H9 (cell line): ENCODE measurements at regions not wholly inside any gene's neighbourhood (a gene's known extent, or its start where the extent isn't known, plus 50 kb on each side); places are given as distances from the start of the nearest gene placed in this dataset.

Experiments used
- DNase-seq: peaks from one replicate; pipeline ENCODE4 v3.0.0-alpha.2; 2017
- H2AFZ ChIP-seq: one replicate; pipeline ENCODE4 v1.6.1; 2013; ENCODE audit warnings: mild to moderate bottlenecking, low read length, control low read depth, moderate library complexity
- H2AK5ac ChIP-seq: 2 replicates; pipeline ENCODE4 v1.6.1; 2013; ENCODE audit warnings: low read length, control low read depth, mixed read lengths; ENCODE audit not compliant: insufficient read length
- H2BK120ac ChIP-seq: one replicate; pipeline ENCODE4 v1.6.1; 2013; ENCODE audit warnings: low read depth, mild to moderate bottlenecking, low read length, control low read depth, inconsistent platforms; ENCODE audit not compliant: poor library complexity, severe bottlenecking
- H2BK12ac ChIP-seq: 2 replicates; pipeline ENCODE4 v1.6.1; 2013; ENCODE audit warnings: low read length, control low read depth, mixed read lengths, low read depth; ENCODE audit not compliant: insufficient read length
- H2BK15ac ChIP-seq: 2 replicates; pipeline ENCODE4 v1.6.1; 2013; ENCODE audit warnings: low read depth, low read length, control low read depth
- H2BK20ac ChIP-seq: one replicate; pipeline ENCODE4 v1.6.1; 2013; ENCODE audit warnings: low read depth, mild to moderate bottlenecking, low read length, control low read depth, inconsistent platforms; ENCODE audit not compliant: poor library complexity, severe bottlenecking
- H2BK5ac ChIP-seq: 2 replicates; pipeline ENCODE4 v1.6.1; 2013; ENCODE audit warnings: low read length, control low read depth, mixed read lengths; ENCODE audit not compliant: insufficient read length
- H3K14ac ChIP-seq: 2 replicates; pipeline ENCODE4 v1.6.1; 2013; ENCODE audit warnings: low read length, control low read depth; ENCODE audit not compliant: insufficient read depth
- H3K18ac ChIP-seq: 2 replicates; pipeline ENCODE4 v1.6.1; 2013; ENCODE audit warnings: low read depth, mild to moderate bottlenecking, mixed read lengths, low read length, control low read depth; ENCODE audit not compliant: insufficient read length
- H3K23ac ChIP-seq: 2 replicates; pipeline ENCODE4 v1.6.1; 2013; ENCODE audit warnings: low read length, control low read depth, mixed read lengths, low read depth; ENCODE audit not compliant: insufficient read length
- H3K23me2 ChIP-seq: 2 replicates; pipeline ENCODE4 v1.6.1; 2013; ENCODE audit warnings: low read depth, mild to moderate bottlenecking, mixed read lengths, low read length, control low read depth; ENCODE audit not compliant: insufficient read length, poor library complexity, severe bottlenecking
- H3K27ac ChIP-seq: 2 replicates; pipeline ENCODE4 v1.5.1; 2013; ENCODE audit warnings: low read length, control low read depth, mixed read lengths, low read depth; ENCODE audit not compliant: insufficient read length
- H3K27me3 ChIP-seq: 2 replicates; pipeline ENCODE4 v1.6.1; 2013; ENCODE audit warnings: low read length, control low read depth, inconsistent platforms; ENCODE audit not compliant: insufficient read depth
- H3K4ac ChIP-seq: 2 replicates; pipeline ENCODE4 v1.6.1; 2013; ENCODE audit warnings: low read depth, mild to moderate bottlenecking, control low read depth, inconsistent platforms, low read length, moderate library complexity
- H3K4me1 ChIP-seq: 2 replicates; pipeline ENCODE4 v1.6.1; 2013; ENCODE audit warnings: low read length, control low read depth, inconsistent platforms; ENCODE audit not compliant: insufficient read depth
- H3K4me2 ChIP-seq: 2 replicates; pipeline ENCODE4 v1.6.1; 2013; ENCODE audit warnings: low read length, control low read depth, mixed read lengths; ENCODE audit not compliant: insufficient read length, insufficient read depth
- H3K56ac ChIP-seq: 2 replicates; pipeline ENCODE4 v1.6.1; 2013; ENCODE audit warnings: low read depth, mild to moderate bottlenecking, mixed read lengths, low read length, control low read depth; ENCODE audit not compliant: insufficient read length
- H3K79me1 ChIP-seq: 2 replicates; pipeline ENCODE4 v1.6.1; 2013; ENCODE audit warnings: low read depth, mild to moderate bottlenecking, moderate library complexity, low read length, control low read depth, inconsistent platforms; ENCODE audit not compliant: insufficient read depth, poor library complexity, severe bottlenecking
- H3K79me2 ChIP-seq: 2 replicates; pipeline ENCODE4 v1.6.1; 2013; ENCODE audit warnings: low read length, control low read depth, inconsistent platforms; ENCODE audit not compliant: insufficient read depth
- H3K9ac ChIP-seq: 2 replicates; pipeline ENCODE4 v1.6.1; 2013; ENCODE audit warnings: low read length, control low read depth, mixed read lengths; ENCODE audit not compliant: insufficient read length; ENCODE audit errors: extremely low read depth
- H3K9me3 ChIP-seq: one replicate; pipeline ENCODE4 v1.6.1; 2013; ENCODE audit warnings: low read depth, low read length, inconsistent platforms; ENCODE audit not compliant: control insufficient read depth
- H3T11ph ChIP-seq: one replicate; pipeline ENCODE4 v1.6.1; 2013; ENCODE audit warnings: mild to moderate bottlenecking, low read length, control low read depth, inconsistent platforms
- H4K20me1 ChIP-seq: one replicate; pipeline ENCODE4 v1.6.1; 2013; ENCODE audit not compliant: control insufficient read depth, insufficient read length, insufficient read depth
- H4K5ac ChIP-seq: 2 replicates; pipeline ENCODE4 v1.6.1; 2013; ENCODE audit warnings: low read depth, mild to moderate bottlenecking, mixed read lengths, low read length, control low read depth; ENCODE audit not compliant: insufficient read length
- H4K8ac ChIP-seq: replicated peaks from 2 replicates; pipeline ENCODE4 v1.6.1; 2013; ENCODE audit warnings: low read length, control low read depth, mixed read lengths, low read depth; ENCODE audit not compliant: insufficient read length
- H4K91ac ChIP-seq: 2 replicates; pipeline ENCODE4 v1.6.1; 2013; ENCODE audit warnings: low read depth, mild to moderate bottlenecking, moderate library complexity, mixed read lengths, low read length, control low read depth; ENCODE audit not compliant: insufficient read length
- H3K27ac Mint-ChIP-seq, 3 experiments: 2 replicates in 2 of 3; 3 replicates in 1 of 3; pipeline ENCODE4 v1.8.0; 2020 to 2021; ENCODE audit warnings: mixed read lengths in 3 of 3, mild to moderate bottlenecking in 1 of 3, moderate library complexity in 1 of 3
- H3K27me3 Mint-ChIP-seq: 2 replicates; pipeline ENCODE4 v1.8.0; 2021; ENCODE audit warnings: low read depth, mild to moderate bottlenecking, moderate library complexity, mixed read lengths
- H3K36me3 Mint-ChIP-seq, 3 experiments: 2 replicates in 2 of 3; 3 replicates in 1 of 3; pipeline ENCODE4 v1.8.0; 2020 to 2021; ENCODE audit warnings: low read depth in 3 of 3, mixed read lengths in 3 of 3; ENCODE audit not compliant: insufficient read depth in 1 of 3
- H3K4me1 Mint-ChIP-seq, 2 experiments: 2 replicates each; pipeline ENCODE4 v1.8.0; 2020; ENCODE audit warnings: mixed read lengths in 2 of 2
- H3K4me3 Mint-ChIP-seq, 2 experiments: 2 replicates in 1 of 2; 3 replicates in 1 of 2; pipeline ENCODE4 v1.8.0; 2020 to 2021; ENCODE audit warnings: mild to moderate bottlenecking in 2 of 2, mixed read lengths in 2 of 2, moderate library complexity in 1 of 2
- H3K9me3 Mint-ChIP-seq, 2 experiments: 2 replicates in 1 of 2; 3 replicates in 1 of 2; pipeline ENCODE4 v1.8.0; 2020; ENCODE audit warnings: mild to moderate bottlenecking in 2 of 2, mixed read lengths in 2 of 2, moderate library complexity in 1 of 2
- WGBS: extraction: QIAGEN DNeasy Blood & Tissue Kit; methylation state at CpG from one replicate; pipeline ENCODE4 v1.1.7; 2013; ENCODE audit warnings: missing lambda C conversion rate, low lambda C conversion rate, mixed read lengths; ENCODE audit not compliant: insufficient read length; ENCODE audit errors: extremely low coverage; 5-methylcytosine and 5-hydroxymethylcytosine counted together
- TF ChIP-seq, protein P1 (sequence below): fragments of 200-600 bp; sonication (generic); conservative IDR thresholded peaks from 3 replicates; pipeline ENCODE4 v1.8.0; 2021; ENCODE audit warnings: antibody characterized with exemption, mild to moderate bottlenecking

DNA sequence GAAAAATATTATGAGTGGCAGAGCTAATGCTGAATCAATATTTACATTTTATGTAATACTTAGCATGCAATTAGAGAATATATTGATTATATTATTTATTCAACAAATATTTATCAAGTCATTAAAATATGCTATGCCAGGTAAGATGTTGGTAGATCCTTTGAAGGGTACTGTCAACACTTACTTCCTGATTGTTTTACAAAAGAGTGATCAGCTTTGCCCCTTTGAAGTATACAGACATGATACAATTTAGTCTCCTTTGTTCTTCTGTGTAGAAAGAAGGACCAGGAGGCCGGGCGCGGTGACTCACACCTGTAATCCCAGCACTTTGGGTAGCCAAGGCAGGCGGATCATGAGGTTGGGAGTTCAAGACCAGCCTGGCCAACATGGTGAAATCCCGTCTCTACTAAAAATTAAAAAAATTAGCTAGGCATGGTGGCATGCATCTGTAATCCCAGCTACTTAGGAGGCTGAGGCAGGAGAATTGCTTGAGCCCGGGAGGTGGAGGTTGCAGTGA is 73.9 kb upstream of the IFNG-AS1 start:
- DNase-seq: no peak
- TF ChIP-seq, protein P1, sequence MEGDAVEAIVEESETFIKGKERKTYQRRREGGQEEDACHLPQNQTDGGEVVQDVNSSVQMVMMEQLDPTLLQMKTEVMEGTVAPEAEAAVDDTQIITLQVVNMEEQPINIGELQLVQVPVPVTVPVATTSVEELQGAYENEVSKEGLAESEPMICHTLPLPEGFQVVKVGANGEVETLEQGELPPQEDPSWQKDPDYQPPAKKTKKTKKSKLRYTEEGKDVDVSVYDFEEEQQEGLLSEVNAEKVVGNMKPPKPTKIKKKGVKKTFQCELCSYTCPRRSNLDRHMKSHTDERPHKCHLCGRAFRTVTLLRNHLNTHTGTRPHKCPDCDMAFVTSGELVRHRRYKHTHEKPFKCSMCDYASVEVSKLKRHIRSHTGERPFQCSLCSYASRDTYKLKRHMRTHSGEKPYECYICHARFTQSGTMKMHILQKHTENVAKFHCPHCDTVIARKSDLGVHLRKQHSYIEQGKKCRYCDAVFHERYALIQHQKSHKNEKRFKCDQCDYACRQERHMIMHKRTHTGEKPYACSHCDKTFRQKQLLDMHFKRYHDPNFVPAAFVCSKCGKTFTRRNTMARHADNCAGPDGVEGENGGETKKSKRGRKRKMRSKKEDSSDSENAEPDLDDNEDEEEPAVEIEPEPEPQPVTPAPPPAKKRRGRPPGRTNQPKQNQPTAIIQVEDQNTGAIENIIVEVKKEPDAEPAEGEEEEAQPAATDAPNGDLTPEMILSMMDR: no peak
- H3K79me2 ChIP-seq: no peaks in the 10 kb centered on the region
- no peak overlapping the region for H3K9ac ChIP-seq
- no peak overlapping the region for H3K14ac ChIP-seq
- H3K56ac ChIP-seq: no peak overlapping the region
- H2BK5ac ChIP-seq: no peak overlapping the region
- H4K5ac ChIP-seq: no peak overlapping the region
- no peaks in the 10 kb centered on the region for H4K20me1 ChIP-seq
- H2BK20ac ChIP-seq: no peak overlapping the region
- no peak overlapping the region for H2BK120ac ChIP-seq
- H3T11ph ChIP-seq: no peak overlapping the region
- no peak overlapping the region for H3K23ac ChIP-seq
- H3K27ac Mint-ChIP-seq: no peak overlapping the region
- no peak overlapping the region for H3K27ac ChIP-seq
- H2BK15ac ChIP-seq: no peak overlapping the region
- H4K91ac ChIP-seq: no peak overlapping the region
- no peak overlapping the region for H4K8ac ChIP-seq
- peaks cover 23 to 26% of the 10 kb centered on the region in 2 experiments for H3K4me1 Mint-ChIP-seq
- H3K9me3 ChIP-seq: no peaks in the 10 kb centered on the region
- H3K18ac ChIP-seq: no peak overlapping the region
- H3K4me1 ChIP-seq: peaks cover 7% of the 10 kb centered on the region; the same call in 1 of the 2 replicates
- no CpG with 5 or more reads among the region's 6 CpGs for WGBS
- H3K4me3 Mint-ChIP-seq: no peak overlapping the region
- H3K4me2 ChIP-seq: no peak overlapping the region
- no peaks in the 10 kb centered on the region for H3K27me3 ChIP-seq
- H3K79me1 ChIP-seq: no peaks in the 10 kb centered on the region
- no peak overlapping the region for H2AFZ ChIP-seq
- no peak overlapping the region for H2BK12ac ChIP-seq
- no peaks in the 10 kb centered on the region for H3K36me3 Mint-ChIP-seq
- H3K4ac ChIP-seq: no peak overlapping the region
- no peaks in the 10 kb centered on the region for H3K23me2 ChIP-seq
- H2AK5ac ChIP-seq: no peak overlapping the region
- H3K9me3 Mint-ChIP-seq: no peaks in the 10 kb centered on the region
- H3K27me3 Mint-ChIP-seq: no peaks in the 10 kb centered on the region
